Motor neuron (in vitro differentiated cells): ENCODE measurements at regions not wholly inside any gene's neighbourhood (a gene's known extent, or its start where the extent isn't known, plus 50 kb on each side); places are given as distances from the start of the nearest gene placed in this dataset.
A peak's percentile ranks its signal among the peaks of the same experiment; 100 is the strongest.

ENCODE experiments used
- ATAC-seq, 8 experiments: fragments of 200-7000 bp; cut with Tn5 transposase; replicated peaks in 6 of 8; 2 replicates each; pipeline ENCODE4 v1.8.0; 2021; ENCODE audit warnings: mild to moderate bottlenecking in 8 of 8, moderate library complexity in 8 of 8
- H3K27ac ChIP-seq, 2 donors: fragments of 250-450 bp; sonication (Bioruptor Pico); 2 replicates each; pipeline ENCODE4 v1.9.0; 2021; ENCODE audit warnings: antibody characterized with exemption in 2 of 2, mild to moderate bottlenecking in 2 of 2, moderate library complexity in 1 of 2
- H3K4me1 ChIP-seq, 2 donors: fragments of 250-450 bp; sonication (Bioruptor Pico); replicated peaks in 1 of 2; 2 replicates each; pipeline ENCODE4 v1.6.1; 2021; ENCODE audit warnings: antibody characterized with exemption in 2 of 2, mild to moderate bottlenecking in 2 of 2, moderate library complexity in 1 of 2
- H3K4me3 ChIP-seq, 5 donors: fragments of 250-450 bp; sonication (Bioruptor Pico); 2 replicates each; pipeline ENCODE4 v1.9.0; 2021; ENCODE audit warnings: antibody characterized with exemption in 5 of 5, mild to moderate bottlenecking in 5 of 5, moderate library complexity in 4 of 5
- WGBS, 10 experiments: fragments of 450-650 bp; shearing (Covaris generic); methylation state at CpG; one replicate each; pipeline ENCODE4 v1.0.0; 2022; 5-methylcytosine and 5-hydroxymethylcytosine counted together
- in situ Hi-C, 9 experiments: fragments of 400-800 bp; cut with MboI; loops; one replicate each; pipeline ENCODE4 v1.15.0; 2021; ENCODE audit warnings: low sequenced_read_pairs in 9 of 9, low pct_unique_long_range_greater_than_20kb in 2 of 9; ENCODE audit not compliant: unreplicated experiment in 9 of 9

DNA sequence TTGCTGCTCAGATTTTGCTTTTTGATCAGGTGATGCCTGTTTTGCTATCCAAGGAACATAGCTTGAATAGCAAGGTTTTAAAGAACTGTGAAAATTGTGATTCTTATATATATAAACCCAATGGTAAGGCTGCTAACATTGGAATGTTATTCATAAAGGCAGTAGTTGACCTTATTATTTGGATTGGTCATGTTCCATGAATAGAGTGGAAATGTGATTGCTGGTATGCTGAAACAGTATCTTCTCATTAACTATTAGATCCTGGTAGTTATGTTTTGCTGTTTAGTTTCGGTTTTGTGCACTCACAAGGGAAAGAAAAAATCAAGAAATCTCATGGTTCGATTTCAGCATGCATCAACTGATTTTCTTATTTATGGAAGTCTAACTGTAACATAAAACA, 78.7 kb upstream of the NPHP3 start:
- Histone ChIP-seq H3K4me3 (no peak overlapping the region), H3K4me1 (no peaks in the 10 kb centered on the region), H3K27ac (no peak overlapping the region)
- in situ Hi-C loops = no loop called here
- ATAC-seq = no peak
- WGBS, 10 experiments = 0 to 89% (median 50%) methylated on average over 1 to 2 of the region's 2 CpGs; no CpG with 5 or more reads in 1 of the 10 experiments

GRCh38 chr3:132790806-132791205, 68.6 kb upstream of the NPHP3 start:
- peaks cover 3 to 4% of the 10 kb centered on the region in 2 donors for H3K4me1 ChIP-seq
- H3K27ac ChIP-seq = no peak overlapping the region
- no peak overlapping the region for H3K4me3 ChIP-seq
- ATAC-seq = no peak
- in situ Hi-C loops = no loop called here

DNA sequence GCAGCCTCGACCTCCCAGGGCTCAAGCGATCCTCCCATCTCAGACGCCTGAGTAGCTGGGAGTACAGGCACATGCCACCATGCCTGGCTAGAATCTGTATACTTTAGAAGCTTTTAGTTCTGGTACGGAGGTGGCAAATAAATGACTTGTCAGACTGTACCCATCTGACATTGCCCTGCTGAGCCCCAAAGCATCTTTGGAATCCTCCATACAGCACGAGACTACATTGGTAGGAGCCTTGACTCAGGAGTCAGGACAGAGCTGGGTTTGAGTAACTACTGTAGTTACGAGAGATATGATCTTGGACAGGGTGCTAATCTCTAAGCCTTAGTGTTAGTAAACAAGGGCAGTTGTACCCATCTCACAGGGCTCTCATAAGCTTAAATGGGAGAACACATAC, 67.8 kb upstream of the NPHP3 start:
- peaks cover 3 to 4% of the 10 kb centered on the region in 2 donors for H3K4me1 ChIP-seq
- no peak overlapping the region for H3K4me3 ChIP-seq
- WGBS, 10 experiments = 40 to 100% (median 63%) methylated on average over 1 to 6 of the region's 6 CpGs; no CpG with 5 or more reads in 4 of the 10 experiments
- in situ Hi-C loops = no loop called here
- no peak overlapping the region for H3K27ac ChIP-seq
- ATAC-seq = no peak

DNA sequence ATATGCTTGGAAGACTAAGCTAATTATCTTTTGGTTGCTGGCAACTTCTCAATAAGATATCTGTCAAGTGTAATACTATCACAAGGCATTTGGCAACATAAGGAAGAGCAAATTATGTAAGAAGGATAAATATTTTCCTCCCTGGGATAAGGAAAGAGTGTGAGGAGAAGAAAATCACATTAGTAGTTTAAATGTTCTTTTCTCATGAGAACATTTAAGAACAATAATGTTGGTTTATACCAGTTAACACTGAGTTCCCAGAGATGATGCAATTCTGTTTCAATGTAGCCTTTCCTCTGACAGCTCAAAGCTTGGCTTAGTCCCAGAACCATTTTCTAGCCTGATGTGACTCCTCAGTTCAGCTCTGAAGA, 66.1 kb upstream of the NPHP3 start:
- peaks cover 3 to 4% of the 10 kb centered on the region in 2 donors for H3K4me1 ChIP-seq
- H3K27ac ChIP-seq = no peak overlapping the region
- no peak overlapping the region for H3K4me3 ChIP-seq
- in situ Hi-C loops = no loop called here
- peak in 5 of 8 experiments; percentile 52 to 75 (median 59) for ATAC-seq

GRCh38 chr3:132787616-132788300, 65.5 kb upstream of the NPHP3 start:
- peak in 5 of 8 experiments; percentile 18 to 60 (median 41) for ATAC-seq
- in situ Hi-C loops = no loop called here

DNA sequence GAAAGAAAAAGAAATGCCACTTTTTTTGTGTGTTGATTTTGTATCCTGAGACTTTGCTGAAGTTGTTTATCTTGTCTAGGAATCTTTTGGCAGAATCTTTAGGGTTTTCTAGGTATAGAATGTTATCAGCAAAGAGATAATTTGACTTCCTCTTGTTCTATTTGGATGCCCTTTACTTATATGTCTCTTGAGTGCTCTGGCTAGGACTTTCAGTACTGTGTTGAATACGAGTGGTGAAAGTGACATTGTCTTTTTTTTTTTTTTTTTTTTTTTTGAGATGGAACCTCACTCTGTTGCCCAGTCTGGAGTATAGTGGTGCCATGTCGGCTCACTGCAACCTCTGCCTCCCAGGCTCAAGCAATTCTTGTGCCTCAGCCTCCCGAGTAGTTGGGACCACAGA, 64.7 kb upstream of the NPHP3 start:
- no peak overlapping the region for H3K27ac ChIP-seq
- H3K4me1 ChIP-seq = peaks cover 3 to 4% of the 10 kb centered on the region in 2 donors
- H3K4me3 ChIP-seq = no peak overlapping the region
- WGBS, 10 experiments = 0 to 100% (median 62%) methylated on average over 1 to 3 of the region's 3 CpGs; no CpG with 5 or more reads in 1 of the 10 experiments
- in situ Hi-C loops = no loop called here
- ATAC-seq = no peak

More at GRCh38 chr3:132787616-132788300, 65.5 kb upstream of the NPHP3 start:
- WGBS, 10 experiments = 0 to 63% (median 46%) methylated on average over 1 to 2 of the region's 2 CpGs; no CpG with 5 or more reads in 1 of the 10 experiments
- Histone ChIP-seq H3K4me3 (no peak overlapping the region), H3K4me1 (peaks cover 3 to 4% of the 10 kb centered on the region in 2 donors), H3K27ac (no peak overlapping the region)

- peaks cover 3 to 4% of the 10 kb centered on the region in 2 donors for H3K4me1 ChIP-seq
- no peak overlapping the region for H3K4me3 ChIP-seq
- in situ Hi-C loops = no loop called here
- no peak overlapping the region for H3K27ac ChIP-seq
- peak in 3 of 8 experiments; percentile 38 to 61 (median 56) for ATAC-seq
- WGBS, 10 experiments = 0 to 100% (median 67%) methylated on average over 1 to 3 of the region's 3 CpGs; no CpG with 5 or more reads in 1 of the 10 experiments
Measured at GRCh38 chr3:132785292-132785691, 63.1 kb upstream of the NPHP3 start.

- no peak overlapping the region for H3K4me3 ChIP-seq
- ATAC-seq = peak in 2 of 8 experiments; percentile 27 to 33
- WGBS, 10 experiments = 75 to 100% (median 90%) methylated on average over 1 of the region's 1 CpG; no CpG with 5 or more reads in 4 of the 10 experiments
- H3K27ac ChIP-seq = no peak overlapping the region
- peaks cover 3 to 4% of the 10 kb centered on the region in 2 donors for H3K4me1 ChIP-seq
- in situ Hi-C loops = no loop called here
Measured at GRCh38 chr3:132784502-132785025, 62.4 kb upstream of the NPHP3 start.

DNA sequence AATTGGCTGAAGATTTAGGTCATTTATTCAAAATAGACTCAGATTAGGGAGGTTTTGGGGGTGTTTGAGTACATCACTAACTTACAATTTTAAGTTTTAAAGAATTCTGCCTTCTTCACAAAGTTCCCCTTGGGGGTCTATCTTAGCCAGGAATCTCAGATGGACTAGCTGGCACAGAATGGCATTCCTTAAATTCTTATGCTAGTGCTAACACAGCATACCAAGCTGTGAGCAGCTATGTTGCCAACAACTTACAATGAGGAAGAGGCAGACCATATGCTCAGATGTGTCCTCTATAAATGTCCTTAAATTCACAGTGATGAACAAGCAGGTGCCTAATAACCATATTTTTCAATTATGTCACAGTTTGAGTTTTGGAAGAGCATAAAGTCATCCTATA, 60.9 kb upstream of the NPHP3 start:
- Histone ChIP-seq H3K4me1 (peaks cover 0 to under 1% of the 10 kb centered on the region in 2 donors), H3K27ac (no peak overlapping the region), H3K4me3 (no peak overlapping the region)
- in situ Hi-C loops = no loop called here
- ATAC-seq = peak in 2 of 8 experiments; percentile 28 to 52

GRCh38 chr3:132781922-132782321, 59.7 kb upstream of the NPHP3 start:
- no peak for ATAC-seq
- Histone ChIP-seq H3K4me3 (no peak overlapping the region), H3K4me1 (no peaks in the 10 kb centered on the region), H3K27ac (no peak overlapping the region)
- 0 to 100% (median 36%) methylated on average over 1 of the region's 1 CpG; no CpG with 5 or more reads in 5 of the 10 experiments for WGBS, 10 experiments
- in situ Hi-C loops = no loop called here

GRCh38 chr3:132777171-132777570, 55.0 kb upstream of the NPHP3 start:
- Histone ChIP-seq H3K4me1 (no peaks in the 10 kb centered on the region), H3K27ac (no peak overlapping the region), H3K4me3 (no peak overlapping the region)
- 0 to 88% (median 64%) methylated on average over 1 to 3 of the region's 3 CpGs; no CpG with 5 or more reads in 1 of the 10 experiments for WGBS, 10 experiments
- in situ Hi-C loops = no loop called here
- no peak for ATAC-seq

DNA sequence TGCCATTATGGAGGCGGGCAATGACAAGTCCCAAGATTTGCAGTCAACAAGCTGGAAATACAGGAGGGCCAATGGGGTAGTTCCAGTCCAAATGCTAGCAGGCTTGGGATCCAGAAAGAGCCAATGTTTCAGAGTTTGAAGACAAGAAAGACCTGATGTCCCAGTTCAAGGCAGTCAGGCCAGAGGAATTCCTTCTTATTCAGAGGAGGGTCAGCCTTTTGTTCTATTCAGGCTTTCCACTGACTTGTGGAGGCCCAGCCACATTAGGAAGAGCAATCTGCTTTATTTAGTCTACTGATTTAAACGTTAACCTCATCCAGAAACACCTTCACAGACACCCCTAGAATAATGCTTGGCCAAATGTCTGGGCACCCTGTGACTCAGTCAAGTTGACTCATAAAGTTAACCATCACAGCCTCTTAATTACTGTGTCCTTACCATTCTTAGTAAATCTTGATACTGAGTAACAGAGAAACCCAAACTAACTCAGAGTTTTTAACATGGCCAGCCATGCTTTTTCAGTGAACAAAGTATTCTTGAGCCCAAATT, 50.9 kb upstream of the NPHP3 start:
- Histone ChIP-seq H3K27ac (no peak overlapping the region), H3K4me3 (no peak overlapping the region), H3K4me1 (no peaks in the 10 kb centered on the region)
- no peak for ATAC-seq
- in situ Hi-C loops = no loop called here
- 0 to 67% (median 39%) methylated on average over 1 to 2 of the region's 2 CpGs; no CpG with 5 or more reads in 4 of the 10 experiments for WGBS, 10 experiments

DNA sequence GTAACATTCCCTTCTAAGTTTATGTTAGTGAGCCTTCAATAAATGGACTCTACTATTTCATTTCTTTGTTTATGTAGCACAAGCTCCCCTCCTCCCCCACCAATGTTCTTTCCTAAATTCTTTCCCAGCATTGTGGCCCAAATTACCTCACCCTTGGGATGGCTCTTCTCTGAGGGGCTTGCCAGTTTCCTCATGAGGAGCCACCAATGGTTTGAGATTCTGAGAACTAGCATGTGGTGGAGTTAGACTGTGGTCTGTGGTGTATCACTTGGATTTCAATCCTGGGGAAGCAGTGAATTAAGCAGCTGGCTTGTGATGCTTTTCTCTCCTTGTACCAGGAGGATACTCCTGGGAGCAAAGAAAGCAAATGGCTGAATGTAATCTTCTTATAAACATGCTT, 50.0 kb upstream of the NPHP3 start:
- H3K27ac ChIP-seq = no peak overlapping the region
- H3K4me1 ChIP-seq = no peaks in the 10 kb centered on the region
- in situ Hi-C loops = no loop called here
- ATAC-seq = no peak
- H3K4me3 ChIP-seq = no peak overlapping the region
